SK-N-SH (cell line): ENCODE measurements at regions not wholly inside any gene's neighbourhood (a gene's known extent, or its start where the extent isn't known, plus 50 kb on each side); places are given as distances from the start of the nearest gene placed in this dataset.

Experiments
- CTCF ChIA-PET: fragments of 300-600, 350-600 bp; formaldehyde crosslinking; extraction: SDS; loops from one replicate; lab custom pipeline; 2021; lab: Yijun Ruan, JAX
- POLR2A ChIA-PET: fragments of 350-600 bp; sonication (Branson Sonifier 250); formaldehyde crosslinking; extraction: SDS; loops from one replicate; lab custom pipeline; 2020; ENCODE audit warnings: antibody characterized with exemption, inconsistent platforms; lab: Yijun Ruan, JAX
- DNase-seq: peaks from one replicate; pipeline ENCODE4 v3.0.0; 2012
- H2AFZ ChIP-seq: fragments of 200-600 bp; sonication (generic); 2 replicates; pipeline ENCODE4 v1.8.1; 2016; ENCODE audit warnings: antibody characterized with exemption, mild to moderate bottlenecking, low read depth
- H3F3A ChIP-seq: fragments of 200-600 bp; sonication (generic); replicated peaks from 2 replicates; pipeline ENCODE3; 2016; ENCODE audit warnings: antibody characterized with exemption, mild to moderate bottlenecking; ENCODE audit not compliant: insufficient read depth
- H3K27ac ChIP-seq, 2 experiments: fragments of 200-500 bp in 1 of 2; fragments of 200-600 bp in 1 of 2; sonication (Bioruptor generic) in 1 of 2; sonication (generic), shearing (Covaris generic) in 1 of 2; 2 replicates each; pipeline versions ENCODE4 v1.5.1 to v1.6.1; 2014 to 2016; ENCODE audit warnings: low read depth in 2 of 2, inconsistent platforms in 1 of 2, low read length in 1 of 2, mild to moderate bottlenecking in 1 of 2, mixed read lengths in 1 of 2
- H3K27me3 ChIP-seq: fragments of 200-600 bp; sonication (generic), shearing (Covaris generic); 2 replicates; pipeline ENCODE4 v1.6.1; 2016; ENCODE audit warnings: mixed run types; ENCODE audit not compliant: insufficient read depth
- H3K36me3 ChIP-seq, 2 experiments: fragments of 200-500 bp in 1 of 2; fragments of 200-600 bp in 1 of 2; sonication (Bioruptor generic) in 1 of 2; sonication (generic) in 1 of 2; replicated peaks in 1 of 2; 2 replicates each; pipeline versions ENCODE3 to v1.5.1; 2014 to 2016; ENCODE audit warnings: low read length in 1 of 2, mild to moderate bottlenecking in 1 of 2; ENCODE audit not compliant: insufficient read depth in 2 of 2, control insufficient read depth in 1 of 2
- H3K4me1 ChIP-seq, 2 experiments: fragments of 200-500 bp in 1 of 2; fragments of 200-600 bp in 1 of 2; sonication (Bioruptor generic) in 1 of 2; sonication (generic), shearing (Covaris generic) in 1 of 2; 2 replicates each; pipeline versions ENCODE4 v1.5.1 to v1.6.1; 2014 to 2016; ENCODE audit warnings: low read depth in 1 of 2, low read length in 1 of 2, mixed run types in 1 of 2; ENCODE audit not compliant: insufficient read depth in 2 of 2, control insufficient read depth in 1 of 2
- H3K4me2 ChIP-seq: fragments of 200-600 bp; sonication (generic), shearing (Covaris generic); 2 replicates; pipeline ENCODE4 v1.6.1; 2017; ENCODE audit warnings: mixed run types
- H3K4me3 ChIP-seq, 2 experiments: fragments of 200-500 bp in 1 of 2; fragments of 200-600 bp in 1 of 2; sonication (Bioruptor generic) in 1 of 2; sonication (generic), shearing (Covaris generic) in 1 of 2; 2 replicates each; pipeline versions ENCODE4 v1.5.1 to v1.8.1; 2014 to 2016; ENCODE audit warnings: low read depth in 2 of 2, inconsistent platforms in 1 of 2, low read length in 1 of 2, mild to moderate bottlenecking in 1 of 2, mixed read lengths in 1 of 2, moderate library complexity in 1 of 2
- H3K79me2 ChIP-seq: fragments of 200-600 bp; sonication (generic); 2 replicates; pipeline ENCODE4 v1.8.1; 2017; ENCODE audit warnings: mild to moderate bottlenecking; ENCODE audit not compliant: insufficient read depth
- H3K9ac ChIP-seq: fragments of 200-600 bp; sonication (generic); 2 replicates; pipeline ENCODE4 v1.6.1; 2017; ENCODE audit warnings: mixed run types
- H3K9me2 ChIP-seq: fragments of 200-600 bp; sonication (generic); 2 replicates; pipeline ENCODE4 v1.6.1; 2017; ENCODE audit warnings: mixed run types
- H3K9me3 ChIP-seq: fragments of 200-600 bp; sonication (generic); 2 replicates; pipeline ENCODE4 v1.6.1; 2017; ENCODE audit warnings: mixed run types, mild to moderate bottlenecking, moderate library complexity
- H4K20me1 ChIP-seq: fragments of 200-600 bp; sonication (generic); 2 replicates; pipeline ENCODE4 v1.6.1; 2017; ENCODE audit warnings: mild to moderate bottlenecking, mixed run types; ENCODE audit not compliant: insufficient read depth
- CHD2 ChIP-seq: fragments of 150-350 bp; IDR thresholded peaks from 2 replicates; pipeline ENCODE4 v1.6.1; 2018; ENCODE audit warnings: low read length; ENCODE audit not compliant: partially characterized antibody
- CTCF ChIP-seq: fragments of 200-600 bp; sonication (generic); IDR thresholded peaks from 2 replicates; pipeline ENCODE4 v1.6.1; 2017; ENCODE audit warnings: antibody characterized with exemption, mild to moderate bottlenecking, moderate library complexity
- ELF1 ChIP-seq: IDR thresholded peaks from 2 replicates; pipeline ENCODE4 v1.4.0; 2012
- EP300 ChIP-seq, 2 experiments: IDR thresholded peaks; 2 replicates each; pipeline versions ENCODE4 v1.4.0 to v1.6.1; 2012; ENCODE audit warnings: borderline replicate concordance in 1 of 2, low read depth in 1 of 2, low read length in 1 of 2
- EZH2phosphoT487 ChIP-seq: fragments of 200-600 bp; sonication (generic); IDR thresholded peaks from 2 replicates; pipeline ENCODE4 v1.6.1; 2017; ENCODE audit warnings: low read depth, mixed run types, mild to moderate bottlenecking, antibody characterized with exemption, moderate library complexity, borderline replicate concordance
- GABPA ChIP-seq: IDR thresholded peaks from 2 replicates; pipeline ENCODE4 v1.4.0; 2012; ENCODE audit warnings: low read depth, mild to moderate bottlenecking
- GATA2 ChIP-seq: sonication (generic); formaldehyde crosslinking; IDR thresholded peaks from 2 replicates; pipeline ENCODE4 v1.5.0; 2020; ENCODE audit warnings: mild to moderate bottlenecking, missing genetic modification reagents
- MEF2A ChIP-seq: IDR thresholded peaks from 2 replicates; pipeline ENCODE4 v1.4.0; 2012; ENCODE audit warnings: low read depth, borderline replicate concordance
- NFIC ChIP-seq: IDR thresholded peaks from 2 replicates; pipeline ENCODE4 v1.4.0; 2012; ENCODE audit warnings: borderline replicate concordance
- POLR2AphosphoS5 ChIP-seq: IDR thresholded peaks from 2 replicates; pipeline ENCODE4 v1.6.1; 2012; ENCODE audit warnings: low read depth, low read length
- RAD21 ChIP-seq: IDR thresholded peaks from 2 replicates; pipeline ENCODE4 v1.6.1; 2012; ENCODE audit warnings: mild to moderate bottlenecking, low read length
- RFX5 ChIP-seq: IDR thresholded peaks from 2 replicates; pipeline ENCODE4 v1.6.1; 2012; ENCODE audit warnings: mild to moderate bottlenecking, improper control_type of control experiment, low read length
- RXRA ChIP-seq: IDR thresholded peaks from 2 replicates; pipeline ENCODE4 v1.4.0; 2012; ENCODE audit warnings: low read depth, mild to moderate bottlenecking, borderline replicate concordance
- TEAD4 ChIP-seq: IDR thresholded peaks from 2 replicates; pipeline ENCODE4 v1.4.0; 2012; ENCODE audit warnings: mild to moderate bottlenecking, borderline replicate concordance; ENCODE audit not compliant: insufficient read depth
- USF1 ChIP-seq: IDR thresholded peaks from 2 replicates; pipeline ENCODE4 v1.4.0; 2012; ENCODE audit warnings: low read depth, borderline replicate concordance
- WGBS: methylation state at CpG from one replicate; pipeline ENCODE4 v1.1.6; 2017; ENCODE audit warnings: low lambda C conversion rate; 5-methylcytosine and 5-hydroxymethylcytosine counted together
- TF ChIP-seq, protein P1 (sequence below): fragments of 150-350 bp; IDR thresholded peaks from 2 replicates; pipeline ENCODE4 v1.6.1; 2016; ENCODE audit warnings: mild to moderate bottlenecking, low read depth, low read length
- TF ChIP-seq, protein P2 (sequence below): IDR thresholded peaks from 2 replicates; pipeline ENCODE4; 2012

- DNase-seq, result no peak
- Histone ChIP-seq H3K9ac (no peak overlapping the region), H3K4me2 (no peak overlapping the region), H2AFZ (no peak overlapping the region), H4K20me1 (no peaks in the 10 kb centered on the region), H3K27me3 (no peaks in the 10 kb centered on the region), H3K4me3 (no peak overlapping the region), H3K4me1 (peaks cover 0 to 2% of the 10 kb centered on the region in 2 experiments; a peak in 1 of 4 replicates), H3K27ac (no peak overlapping the region), H3K9me3 (no peaks in the 10 kb centered on the region), H3K79me2 (no peaks in the 10 kb centered on the region), H3K9me2 (no peaks in the 10 kb centered on the region), H3F3A (no peaks in the 10 kb centered on the region), H3K36me3 (no peaks in the 10 kb centered on the region)
- 57% methylated on average over 15 of the region's 15 CpGs for WGBS
- no peak for TF ChIP-seq CTCF
- no peak for TF ChIP-seq MEF2A
- TF ChIP-seq POLR2AphosphoS5, result no peak
- TF ChIP-seq EZH2phosphoT487, result no peak
- TF ChIP-seq TEAD4, result no peak
- CTCF ChIA-PET, result no interaction called here
- POLR2A ChIA-PET, result no interaction called here
These were observed 154.1 kb downstream of the ZNF664 start for GRCh38 chr12:124126950-124127655.

DNA sequence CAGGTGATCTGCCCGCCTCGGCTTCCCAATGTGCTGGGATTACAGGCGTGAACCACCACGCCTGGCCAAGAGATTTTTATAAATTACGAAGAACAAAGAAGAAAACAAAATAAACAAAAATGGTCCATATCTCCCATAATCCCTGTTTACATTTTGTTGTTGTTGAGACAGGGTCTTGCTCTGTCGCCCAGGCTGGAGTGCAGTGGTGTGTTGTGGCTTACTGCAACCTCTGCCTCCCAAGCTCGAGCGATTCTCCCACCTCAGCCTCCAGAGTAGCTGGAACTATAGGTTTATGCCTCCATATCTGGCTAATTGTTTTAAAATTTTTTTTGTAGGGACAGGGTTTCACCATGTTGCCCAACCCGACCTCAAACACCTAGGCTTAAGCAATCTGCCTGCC lies 156.1 kb downstream of the ZNF664 start:
- Histone ChIP-seq H3K9me3 (no peaks in the 10 kb centered on the region), H2AFZ (no peak overlapping the region), H3K9ac (no peak overlapping the region), H3K4me2 (no peak overlapping the region), H4K20me1 (no peaks in the 10 kb centered on the region), H3K9me2 (no peaks in the 10 kb centered on the region), H3K4me3 (no peak overlapping the region), H3K36me3 (no peaks in the 10 kb centered on the region), H3F3A (no peaks in the 10 kb centered on the region), H3K27ac (no peak overlapping the region), H3K4me1 (peaks cover 0 to 2% of the 10 kb centered on the region in 2 experiments; a peak in 1 of 4 replicates), H3K79me2 (no peaks in the 10 kb centered on the region), H3K27me3 (no peaks in the 10 kb centered on the region)
- TF ChIP-seq GABPA (no peak), NFIC (no peak), TEAD4 (no peak), RXRA (no peak), RFX5 (no peak), ELF1 (no peak), GATA2 (no peak), USF1 (no peak), CHD2 (no peak), RAD21 (no peak), EP300 (IDR thresholded peaks at IDR 0.05; ENCODE audit: borderline replicate concordance in 1 of 2, low read depth in 1 of 2, low read length in 1 of 2) (no peak)
- TF ChIP-seq, protein P1, sequence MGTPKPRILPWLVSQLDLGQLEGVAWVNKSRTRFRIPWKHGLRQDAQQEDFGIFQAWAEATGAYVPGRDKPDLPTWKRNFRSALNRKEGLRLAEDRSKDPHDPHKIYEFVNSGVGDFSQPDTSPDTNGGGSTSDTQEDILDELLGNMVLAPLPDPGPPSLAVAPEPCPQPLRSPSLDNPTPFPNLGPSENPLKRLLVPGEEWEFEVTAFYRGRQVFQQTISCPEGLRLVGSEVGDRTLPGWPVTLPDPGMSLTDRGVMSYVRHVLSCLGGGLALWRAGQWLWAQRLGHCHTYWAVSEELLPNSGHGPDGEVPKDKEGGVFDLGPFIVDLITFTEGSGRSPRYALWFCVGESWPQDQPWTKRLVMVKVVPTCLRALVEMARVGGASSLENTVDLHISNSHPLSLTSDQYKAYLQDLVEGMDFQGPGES, result no peak
- TF ChIP-seq, protein P2, sequence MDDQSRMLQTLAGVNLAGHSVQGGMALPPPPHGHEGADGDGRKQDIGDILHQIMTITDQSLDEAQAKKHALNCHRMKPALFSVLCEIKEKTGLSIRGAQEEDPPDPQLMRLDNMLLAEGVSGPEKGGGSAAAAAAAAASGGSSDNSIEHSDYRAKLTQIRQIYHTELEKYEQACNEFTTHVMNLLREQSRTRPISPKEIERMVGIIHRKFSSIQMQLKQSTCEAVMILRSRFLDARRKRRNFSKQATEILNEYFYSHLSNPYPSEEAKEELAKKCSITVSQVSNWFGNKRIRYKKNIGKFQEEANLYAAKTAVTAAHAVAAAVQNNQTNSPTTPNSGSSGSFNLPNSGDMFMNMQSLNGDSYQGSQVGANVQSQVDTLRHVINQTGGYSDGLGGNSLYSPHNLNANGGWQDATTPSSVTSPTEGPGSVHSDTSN, result no peak
- ChIA-PET POLR2A (no interaction called here), CTCF (interaction anchor here (1.3 kb wide), 1 partner anchor 14 kb away, joined by 3 read pairs; no protein-coding TSS in a partner anchor)
- no peak for DNase-seq
- WGBS, result 65% methylated on average over 9 of the region's 9 CpGs
